Erythroblast (primary cell): ENCODE measurements at regions not wholly inside any gene's neighbourhood (a gene's known extent, or its start where the extent isn't known, plus 50 kb on each side); places are given as distances from the start of the nearest gene placed in this dataset.

Experiments
- GATA1 ChIP-seq: IDR thresholded peaks from 2 replicates; pipeline ENCODE4 v1.6.1; 2011; ENCODE audit warnings: low read depth, mild to moderate bottlenecking, control low read depth, low read length, moderate library complexity
- POLR2A ChIP-seq: IDR thresholded peaks from 2 replicates; pipeline ENCODE4 v1.6.1; 2011; ENCODE audit warnings: mild to moderate bottlenecking, low read length

DNA sequence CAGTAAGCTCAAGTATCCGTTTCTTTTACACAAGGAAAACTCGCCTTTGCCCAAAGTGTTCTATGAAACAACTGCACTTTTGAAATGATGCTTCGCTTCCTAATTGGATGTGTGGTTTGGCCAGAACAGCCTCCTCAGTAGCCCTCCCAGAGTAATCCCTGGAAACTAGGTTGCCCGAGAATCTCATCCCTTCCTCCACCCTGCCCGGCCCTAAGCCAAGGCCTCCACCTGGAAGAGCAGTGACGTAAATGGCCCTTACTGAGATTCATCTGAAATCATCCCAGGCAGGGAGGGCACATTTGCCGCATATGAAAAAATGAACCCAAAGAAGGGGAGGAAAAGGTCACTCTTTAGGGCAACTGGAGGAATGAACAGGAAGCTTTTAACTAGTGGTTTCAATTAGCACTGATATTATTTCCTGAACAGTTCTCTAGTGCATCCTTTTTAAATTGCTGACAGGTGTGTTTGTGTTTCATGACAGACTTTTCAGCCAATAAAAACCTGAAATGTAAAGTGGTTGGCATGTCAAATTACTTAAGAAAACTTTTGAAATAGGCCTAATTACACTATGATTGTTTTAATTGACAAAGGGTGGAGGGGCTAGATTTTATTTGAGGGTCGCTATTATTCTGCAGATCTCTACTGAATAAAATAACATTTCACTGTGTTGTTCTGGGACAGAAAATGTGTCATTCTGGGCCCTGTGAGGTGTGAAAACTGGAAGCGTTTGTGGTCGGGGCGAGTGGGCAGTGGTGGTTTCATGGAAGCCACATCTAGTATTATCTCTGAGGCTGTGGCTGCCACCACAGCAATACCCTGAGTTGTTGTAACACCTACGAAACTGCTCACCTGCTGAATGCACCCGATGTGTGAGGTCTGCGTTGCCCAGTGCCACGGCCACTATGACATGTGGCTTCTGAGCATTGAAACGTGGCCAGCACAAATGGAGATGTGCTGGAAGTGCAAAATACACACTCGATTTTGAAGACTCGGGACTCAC, 112.1 kb downstream of the ZIC5 start:
- no peak for TF ChIP-seq POLR2A
- no peak for TF ChIP-seq GATA1
